T-helper 2 cell treated with Interferon-gamma antibody and Interleukin-4, amounts not matched to agents 5 μg/mL and 100 μg/mL, for 36 hours (primary cell): ENCODE measurements at regions not wholly inside any gene's neighbourhood (a gene's known extent, or its start where the extent isn't known, plus 50 kb on each side); places are given as distances from the start of the nearest gene placed in this dataset.

Experiments
- DNase-seq: peaks from one replicate; pipeline ENCODE4 v3.0.0; 2021; ENCODE audit warnings: low spot score
- H3K27ac Mint-ChIP-seq: one replicate; pipeline ENCODE4 v1.8.0; 2021; ENCODE audit warnings: mild to moderate bottlenecking, mixed read lengths
- H3K27me3 Mint-ChIP-seq: one replicate; pipeline ENCODE4 v1.8.0; 2021; ENCODE audit warnings: low read depth, mixed read lengths
- H3K36me3 Mint-ChIP-seq: one replicate; pipeline ENCODE4 v1.8.0; 2021; ENCODE audit warnings: low read depth, mixed read lengths
- H3K4me1 Mint-ChIP-seq: one replicate; pipeline ENCODE4 v1.8.0; 2021; ENCODE audit warnings: low read depth, mixed read lengths
- H3K4me3 Mint-ChIP-seq: one replicate; pipeline ENCODE4 v1.8.0; 2022; ENCODE audit warnings: mild to moderate bottlenecking, moderate library complexity, mixed read lengths
- H3K9me3 Mint-ChIP-seq: one replicate; pipeline ENCODE4 v1.8.0; 2021; ENCODE audit warnings: mixed read lengths

DNA sequence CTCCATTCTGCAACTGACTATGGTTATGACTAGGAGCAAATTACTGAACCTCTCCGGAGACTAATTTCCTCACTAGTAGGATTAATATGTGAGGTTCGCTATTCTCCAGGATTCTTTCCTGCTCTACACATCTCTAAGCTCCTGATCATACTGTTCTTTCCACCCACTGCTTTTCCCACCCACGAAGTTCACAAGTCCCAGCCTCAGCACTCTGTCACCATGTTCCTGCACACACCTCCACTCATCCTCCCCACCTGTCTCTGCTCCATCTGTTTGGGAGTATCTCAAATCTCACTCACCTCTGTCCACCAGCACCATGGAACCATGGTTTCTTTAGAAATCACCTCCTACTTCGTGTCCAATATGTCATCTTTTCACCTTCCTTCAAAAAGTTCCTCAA, 185.3 kb downstream of the LRATD1 start:
- no peak overlapping the region for H3K27ac Mint-ChIP-seq
- no peak overlapping the region for H3K4me3 Mint-ChIP-seq
- DNase-seq: no peak
- no peaks in the 10 kb centered on the region for H3K27me3 Mint-ChIP-seq
- no peaks in the 10 kb centered on the region for H3K4me1 Mint-ChIP-seq
- peaks cover 15% of the 10 kb centered on the region for H3K9me3 Mint-ChIP-seq
- H3K36me3 Mint-ChIP-seq: no peaks in the 10 kb centered on the region

DNA sequence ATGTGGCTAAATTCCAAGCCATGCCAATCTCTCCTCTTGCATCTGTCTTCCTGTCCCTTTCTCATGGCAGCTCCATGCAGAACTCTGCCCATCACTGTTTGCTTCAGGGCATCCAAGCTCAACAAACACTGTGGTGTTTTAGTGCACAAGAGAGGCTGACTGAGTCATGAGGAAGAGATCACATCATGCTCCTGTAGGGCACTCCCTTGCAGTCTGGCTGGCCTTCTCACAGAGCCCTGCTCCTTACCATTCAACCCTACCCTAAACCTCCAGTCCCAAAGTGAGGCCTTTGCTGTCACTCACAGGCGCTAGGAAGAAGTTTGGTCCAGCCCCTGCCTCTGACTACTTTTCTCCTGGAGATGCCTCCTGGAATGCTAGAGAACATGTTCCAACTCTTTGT, 194.0 kb downstream of the LRATD1 start:
- no peaks in the 10 kb centered on the region for H3K4me1 Mint-ChIP-seq
- H3K4me3 Mint-ChIP-seq: no peak overlapping the region
- no peaks in the 10 kb centered on the region for H3K27me3 Mint-ChIP-seq

DNA sequence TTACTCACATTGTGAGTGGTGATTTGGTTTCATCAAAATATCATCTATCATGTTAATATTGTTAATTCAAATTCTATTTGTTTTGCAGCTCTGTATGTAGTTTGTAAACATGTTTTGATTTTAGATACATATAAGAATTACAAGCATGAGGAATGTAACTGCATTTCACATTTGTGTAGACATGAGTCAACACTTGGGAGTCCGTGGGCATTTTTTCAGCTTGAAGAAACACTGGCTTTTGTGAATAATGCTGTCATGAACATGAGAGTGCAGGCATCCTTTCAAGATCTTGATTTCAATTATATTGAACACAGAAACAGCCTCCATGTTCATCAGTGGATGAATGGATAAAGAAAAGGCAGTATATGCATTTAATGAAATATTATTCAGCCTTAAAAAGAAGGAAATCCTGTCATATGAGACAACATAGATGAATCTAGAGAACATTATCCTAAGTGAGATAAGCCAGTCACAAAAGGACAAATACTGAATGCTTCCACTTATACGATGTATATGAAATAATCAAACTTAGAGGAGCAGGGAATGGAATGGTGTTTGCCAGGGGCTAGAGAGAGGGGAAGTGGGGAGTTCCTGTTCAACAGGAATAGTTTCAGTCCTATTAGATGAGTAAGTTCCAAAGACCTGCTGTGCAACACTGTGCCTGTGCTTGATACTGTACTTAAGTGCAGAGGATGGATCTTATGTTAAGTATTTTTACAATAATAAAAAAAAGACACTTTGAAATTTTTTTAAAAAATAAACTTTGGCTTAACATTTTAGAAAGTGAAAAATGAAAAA, 194.9 kb downstream of the LRATD1 start:
- no peak for DNase-seq
- Mint-ChIP-seq H3K36me3 (no peaks in the 10 kb centered on the region), H3K27ac (no peak overlapping the region), H3K27me3 (no peaks in the 10 kb centered on the region), H3K4me3 (no peak overlapping the region), H3K4me1 (no peaks in the 10 kb centered on the region), H3K9me3 (no peaks in the 10 kb centered on the region)

More for the DNA sequence above, 194.0 kb downstream of the LRATD1 start:
- no peak for DNase-seq
- Mint-ChIP-seq H3K36me3 (no peaks in the 10 kb centered on the region), H3K9me3 (no peaks in the 10 kb centered on the region), H3K27ac (no peak overlapping the region)

DNA sequence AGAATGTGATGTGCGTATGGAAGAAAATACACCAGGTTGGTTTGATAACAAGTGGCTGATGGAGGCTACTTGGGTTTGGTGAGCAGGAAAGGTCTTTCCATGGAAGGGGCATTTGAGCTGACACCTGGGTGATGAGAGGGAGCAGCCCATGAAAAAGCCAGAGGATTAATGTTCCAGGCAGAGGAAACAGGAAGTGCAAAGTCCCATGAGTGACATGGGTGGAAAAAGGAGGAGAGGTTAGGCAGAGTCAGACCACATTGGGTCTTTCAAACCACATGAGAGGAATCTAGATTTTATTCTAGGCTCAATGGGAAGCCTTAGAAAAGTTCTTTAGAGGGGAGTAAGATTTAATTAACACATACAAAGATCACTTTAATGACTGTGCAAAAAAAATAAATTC, 195.7 kb downstream of the LRATD1 start:
- Mint-ChIP-seq H3K4me3 (no peak overlapping the region), H3K9me3 (no peaks in the 10 kb centered on the region), H3K36me3 (no peaks in the 10 kb centered on the region), H3K27ac (no peak overlapping the region), H3K27me3 (no peaks in the 10 kb centered on the region), H3K4me1 (no peaks in the 10 kb centered on the region)
- no peak for DNase-seq

DNA sequence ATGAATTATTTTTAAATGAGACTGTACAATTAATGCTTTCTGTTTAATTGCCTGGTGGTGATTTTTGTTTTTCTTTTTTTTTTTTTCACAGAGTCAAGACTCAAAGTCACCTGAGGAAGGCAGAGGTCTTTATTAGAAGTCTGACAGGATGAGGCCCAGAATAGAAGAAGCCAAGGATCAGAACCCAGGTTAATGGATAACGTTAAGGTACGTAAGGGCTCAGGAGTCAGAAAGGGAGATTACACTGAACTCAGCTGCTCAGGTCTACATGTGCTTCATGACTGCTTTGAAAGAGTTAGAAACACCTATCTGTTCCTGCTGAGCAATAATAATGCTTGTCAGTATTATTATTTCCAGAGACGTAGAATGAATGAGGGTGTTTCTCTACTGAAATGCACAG, 196.5 kb downstream of the LRATD1 start:
- no peak overlapping the region for H3K4me3 Mint-ChIP-seq
- H3K9me3 Mint-ChIP-seq: no peaks in the 10 kb centered on the region
- no peaks in the 10 kb centered on the region for H3K36me3 Mint-ChIP-seq
- no peaks in the 10 kb centered on the region for H3K4me1 Mint-ChIP-seq
- DNase-seq: no peak
- no peak overlapping the region for H3K27ac Mint-ChIP-seq
- no peaks in the 10 kb centered on the region for H3K27me3 Mint-ChIP-seq

DNA sequence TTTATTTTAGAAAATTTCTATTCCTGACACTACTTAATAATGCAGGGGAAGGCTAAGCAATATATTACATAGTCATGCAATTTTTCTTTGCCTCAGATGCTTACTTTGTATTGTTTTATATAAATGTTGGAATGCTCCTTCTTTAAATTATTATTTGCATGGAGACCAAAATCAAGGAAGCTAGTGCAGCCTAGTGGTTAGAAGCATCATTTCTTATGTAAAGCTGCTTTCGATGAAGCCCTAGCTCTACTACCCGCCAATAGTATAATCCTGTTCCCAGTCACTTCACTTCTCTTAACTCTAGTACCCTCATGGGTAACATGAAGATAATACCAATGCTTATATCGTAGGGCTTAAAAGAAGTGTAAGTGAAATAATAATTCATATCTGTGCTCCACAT, 198.9 kb downstream of the LRATD1 start:
- no peaks in the 10 kb centered on the region for H3K36me3 Mint-ChIP-seq
- H3K9me3 Mint-ChIP-seq: no peaks in the 10 kb centered on the region
- H3K27ac Mint-ChIP-seq: no peak overlapping the region
- H3K4me1 Mint-ChIP-seq: no peaks in the 10 kb centered on the region
- no peaks in the 10 kb centered on the region for H3K27me3 Mint-ChIP-seq
- H3K4me3 Mint-ChIP-seq: no peak overlapping the region
- DNase-seq: no peak

DNA sequence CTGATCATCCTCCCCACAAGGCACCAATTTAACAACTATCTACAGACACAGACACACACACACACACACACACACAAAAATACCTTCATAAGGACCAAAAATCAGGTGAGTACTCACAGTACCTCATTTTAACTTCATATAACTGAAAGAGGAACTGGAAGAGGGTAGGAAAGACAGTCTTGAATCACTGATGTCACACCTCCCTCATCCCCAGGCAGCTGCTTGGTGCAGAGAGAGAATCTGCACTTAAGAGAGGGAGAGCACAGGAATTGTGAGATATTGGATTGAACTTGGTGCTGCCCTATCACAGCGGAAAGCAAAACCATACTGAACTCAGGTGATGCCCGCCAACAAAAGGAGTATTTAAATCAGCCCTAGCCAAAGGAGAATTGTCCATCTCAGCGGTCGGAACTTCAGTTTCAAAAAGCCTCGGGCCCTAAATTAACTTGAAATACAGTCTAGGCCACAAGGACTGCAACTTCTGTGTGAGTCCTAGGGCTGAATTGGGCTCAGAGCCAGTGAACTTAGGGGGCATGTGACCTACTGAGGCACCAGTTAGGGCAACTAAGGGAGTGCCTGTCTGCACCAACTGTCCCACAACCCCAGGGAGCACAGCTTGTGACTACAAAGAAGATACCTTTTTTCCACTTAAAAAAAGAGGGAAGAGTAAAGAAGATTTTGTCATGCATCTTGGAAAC, 211.1 kb downstream of the LRATD1 start:
- H3K4me3 Mint-ChIP-seq: no peak overlapping the region
- no peak overlapping the region for H3K27ac Mint-ChIP-seq
- H3K36me3 Mint-ChIP-seq: no peaks in the 10 kb centered on the region
- no peaks in the 10 kb centered on the region for H3K4me1 Mint-ChIP-seq
- peaks cover 18% of the 10 kb centered on the region for H3K9me3 Mint-ChIP-seq
- DNase-seq: no peak
- no peaks in the 10 kb centered on the region for H3K27me3 Mint-ChIP-seq

DNA sequence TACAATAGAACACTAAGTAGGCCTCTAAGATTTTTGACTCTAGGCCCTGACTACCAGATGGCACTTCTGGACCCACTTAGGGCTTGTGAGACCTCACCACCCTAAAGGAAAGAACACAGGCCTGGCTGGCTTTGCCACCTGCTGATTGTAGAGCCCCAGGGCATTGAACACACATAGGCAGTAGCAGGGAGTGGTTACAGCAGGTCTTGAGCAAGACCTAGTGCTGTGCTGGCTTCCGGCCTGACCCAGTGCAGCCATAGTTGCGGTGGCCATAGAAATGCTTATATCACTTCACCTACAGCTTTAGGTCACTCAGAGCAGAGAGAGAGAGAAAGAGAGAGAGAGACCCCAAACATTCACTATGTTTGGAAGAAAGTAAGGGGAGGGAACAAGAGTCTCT, 223.2 kb downstream of the LRATD1 start:
- no peaks in the 10 kb centered on the region for H3K27me3 Mint-ChIP-seq
- H3K36me3 Mint-ChIP-seq: no peaks in the 10 kb centered on the region
- H3K4me1 Mint-ChIP-seq: no peaks in the 10 kb centered on the region
- peaks cover 8% of the 10 kb centered on the region for H3K9me3 Mint-ChIP-seq
- no peak for DNase-seq
- no peak overlapping the region for H3K4me3 Mint-ChIP-seq
- H3K27ac Mint-ChIP-seq: no peak overlapping the region

DNA sequence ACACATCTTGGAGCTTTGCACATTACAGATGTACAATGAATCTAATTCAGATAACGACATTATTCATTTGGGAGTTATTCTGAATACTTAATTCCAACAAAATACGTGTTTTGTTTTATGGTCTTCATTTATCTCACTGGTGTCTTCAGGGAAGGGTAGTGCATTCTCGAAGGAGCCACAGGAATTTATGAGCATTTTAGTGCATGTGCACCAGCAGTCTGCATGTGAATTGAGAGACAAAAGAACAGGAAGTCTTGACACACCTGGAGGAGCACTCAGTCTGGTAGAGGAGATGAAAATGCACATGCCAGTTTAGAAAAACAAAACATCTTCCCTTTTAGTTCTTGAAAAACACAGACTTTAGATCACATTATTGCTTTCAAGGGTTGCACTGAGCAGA, 228.7 kb downstream of the LRATD1 start:
- no peak for DNase-seq
- Mint-ChIP-seq H3K4me1 (peaks cover 2% of the 10 kb centered on the region), H3K27ac (no peak overlapping the region), H3K36me3 (no peaks in the 10 kb centered on the region), H3K4me3 (no peak overlapping the region), H3K9me3 (peaks cover 3% of the 10 kb centered on the region), H3K27me3 (no peaks in the 10 kb centered on the region)

DNA sequence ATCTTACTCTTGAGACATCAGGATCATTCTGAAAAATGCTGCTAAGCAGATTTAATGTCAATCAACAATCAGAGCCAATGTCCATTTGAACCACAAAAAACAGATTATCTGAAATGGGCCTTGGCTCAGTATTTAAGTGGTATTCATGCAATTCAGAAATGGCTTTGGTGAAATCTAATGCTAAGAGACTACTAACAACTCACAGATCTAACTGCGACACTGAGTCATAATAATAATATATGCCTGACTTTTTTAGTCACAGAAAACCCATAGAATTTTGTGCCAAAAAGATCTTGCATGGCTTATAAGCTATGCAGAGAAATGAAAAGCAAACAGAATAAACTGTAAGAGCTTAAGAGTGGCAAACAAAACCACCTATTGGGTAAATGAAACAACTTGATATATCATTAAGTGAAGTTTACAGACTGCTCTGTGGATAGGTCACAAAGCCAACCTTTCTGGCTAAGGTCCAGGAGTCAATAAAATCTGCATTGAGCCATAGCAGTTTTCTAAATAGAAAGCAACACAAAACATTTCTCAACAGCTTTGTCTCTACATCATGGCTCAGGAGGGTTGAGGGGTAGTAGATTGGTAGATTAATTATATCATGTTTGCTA, 234.3 kb downstream of the LRATD1 start:
- Mint-ChIP-seq H3K27me3 (no peaks in the 10 kb centered on the region), H3K4me1 (peaks cover 2% of the 10 kb centered on the region), H3K27ac (no peak overlapping the region), H3K9me3 (no peaks in the 10 kb centered on the region), H3K4me3 (no peak overlapping the region), H3K36me3 (no peaks in the 10 kb centered on the region)
- DNase-seq: no peak

DNA sequence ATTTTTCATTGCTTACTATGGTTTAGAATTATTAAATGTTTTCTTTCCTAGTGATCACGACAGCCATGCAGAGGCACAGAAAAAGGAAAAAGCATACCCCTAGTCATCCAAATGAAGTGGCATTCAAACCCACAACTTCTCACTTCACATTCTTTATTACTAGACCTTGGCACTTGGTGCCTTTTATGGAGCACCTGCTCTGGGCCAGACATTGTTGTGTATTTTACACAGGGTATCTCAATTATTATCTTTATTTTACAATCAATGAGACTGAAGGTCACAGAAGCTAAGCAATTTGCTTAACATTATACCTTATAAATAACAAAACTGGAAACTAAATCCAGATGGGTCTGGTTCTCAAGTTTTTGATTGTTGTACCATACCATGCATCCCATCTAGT, 235.3 kb downstream of the LRATD1 start:
- H3K27ac Mint-ChIP-seq: no peak overlapping the region
- no peaks in the 10 kb centered on the region for H3K36me3 Mint-ChIP-seq
- H3K4me3 Mint-ChIP-seq: no peak overlapping the region
- H3K27me3 Mint-ChIP-seq: no peaks in the 10 kb centered on the region
- DNase-seq: no peak
- H3K4me1 Mint-ChIP-seq: peaks cover 2% of the 10 kb centered on the region
- no peaks in the 10 kb centered on the region for H3K9me3 Mint-ChIP-seq

DNA sequence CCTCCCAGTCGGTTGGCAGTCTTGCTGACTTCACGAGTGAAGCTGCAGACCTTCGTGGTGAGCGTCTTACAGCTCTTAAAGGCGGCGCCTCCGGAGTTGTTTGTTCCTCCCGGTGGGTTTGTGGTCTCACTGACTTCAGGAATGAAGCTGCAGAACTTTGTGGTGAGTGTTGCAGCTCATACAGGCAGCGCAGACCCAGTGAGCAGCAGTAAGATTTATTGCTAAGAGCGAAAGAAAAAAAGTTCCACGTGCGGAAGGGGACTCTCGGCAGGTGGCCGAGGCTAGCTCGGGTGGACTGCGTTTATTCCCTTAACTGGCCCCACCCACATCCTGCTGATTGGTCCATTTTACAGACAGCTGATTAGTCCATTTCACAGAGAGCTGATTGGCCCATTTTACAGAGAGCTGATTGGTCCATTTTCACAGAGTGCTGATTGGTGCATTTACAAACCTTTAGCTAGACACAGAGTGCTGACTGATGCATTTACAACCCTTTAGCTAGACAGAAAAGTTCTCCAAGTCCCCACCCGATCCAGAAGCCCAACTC, 240.3 kb downstream of the LRATD1 start:
- H3K4me3 Mint-ChIP-seq: no peak overlapping the region
- no peak for DNase-seq

DNA sequence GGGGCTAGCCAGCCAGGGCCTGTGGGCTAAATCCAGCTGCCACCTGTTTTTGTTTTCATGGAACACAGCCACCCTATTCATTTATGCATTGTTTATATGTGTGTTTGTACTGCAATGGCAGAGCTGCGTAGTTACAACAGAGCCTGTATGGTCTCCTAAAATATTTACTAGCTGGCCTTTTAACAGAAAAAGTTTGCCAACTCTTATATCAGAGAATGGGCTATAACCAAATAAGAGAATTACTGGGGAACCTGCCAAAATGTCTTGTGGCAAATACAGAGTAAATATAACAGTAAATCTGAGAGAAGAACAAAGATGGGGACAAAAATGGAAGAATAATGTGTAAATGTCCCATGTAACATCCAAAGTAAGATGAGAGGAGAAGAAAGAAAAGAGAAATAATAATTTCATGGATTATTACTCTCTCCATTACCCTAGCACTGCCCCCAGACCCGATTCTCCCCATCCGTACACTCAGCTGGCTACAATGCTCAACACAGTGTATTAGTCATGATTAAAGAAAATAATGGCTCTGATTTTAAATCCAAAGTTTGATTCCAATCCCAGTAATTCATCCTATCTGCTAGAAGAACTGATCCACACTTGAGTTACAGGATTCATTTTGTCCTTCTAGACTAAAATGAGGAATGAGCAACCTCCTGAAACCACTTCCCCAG, 249.3 kb downstream of the LRATD1 start:
- Mint-ChIP-seq H3K27me3 (no peaks in the 10 kb centered on the region), H3K4me1 (no peaks in the 10 kb centered on the region), H3K36me3 (no peaks in the 10 kb centered on the region), H3K27ac (no peak overlapping the region), H3K9me3 (no peaks in the 10 kb centered on the region), H3K4me3 (no peak overlapping the region)
- DNase-seq: no peak

More for the DNA sequence above, 240.3 kb downstream of the LRATD1 start:
- Mint-ChIP-seq H3K27ac (no peak overlapping the region), H3K27me3 (no peaks in the 10 kb centered on the region), H3K36me3 (no peaks in the 10 kb centered on the region), H3K9me3 (no peaks in the 10 kb centered on the region), H3K4me1 (no peaks in the 10 kb centered on the region)

DNA sequence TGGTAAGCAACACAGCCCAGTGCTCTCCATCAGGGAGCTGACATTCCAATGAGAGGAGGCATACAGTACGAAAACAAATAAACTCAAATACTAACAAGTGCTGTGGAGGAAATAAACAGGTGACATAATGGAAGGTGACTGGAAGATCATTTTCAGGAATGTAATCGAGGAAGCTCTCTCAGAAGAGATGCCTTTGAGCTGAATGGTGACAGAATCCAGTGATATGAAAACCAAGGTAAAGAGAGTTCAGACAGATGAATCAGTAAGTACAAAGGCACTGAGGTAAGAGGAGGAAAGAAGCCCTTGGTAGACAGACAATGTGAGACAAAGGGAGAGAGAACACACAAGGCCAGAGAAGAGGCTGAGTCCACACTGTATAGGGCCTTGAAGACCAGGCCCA, 252.1 kb downstream of the LRATD1 start:
- Mint-ChIP-seq H3K36me3 (no peaks in the 10 kb centered on the region), H3K4me1 (no peaks in the 10 kb centered on the region), H3K4me3 (no peak overlapping the region), H3K27ac (no peak overlapping the region), H3K27me3 (no peaks in the 10 kb centered on the region), H3K9me3 (no peaks in the 10 kb centered on the region)
- no peak for DNase-seq
